A673 (cell line): ENCODE measurements at regions not wholly inside any gene's neighbourhood (a gene's known extent, or its start where the extent isn't known, plus 50 kb on each side); places are given as distances from the start of the nearest gene placed in this dataset.

Source experiments
- BruUV-seq: library from RNA; stranded (reverse); fragments of 400-500 nt; replicated peaks from 2 replicates; lab custom pipeline; 2021; lab: Mats Ljungman, UMichigan
- CTCF ChIA-PET: fragments of 300-600 bp; sonication (Branson Sonifier 250); formaldehyde crosslinking; loops from one replicate; lab custom pipeline; 2022; ENCODE audit warnings: antibody characterized with exemption; lab: Charles Lee
- POLR2A ChIA-PET: fragments of 300-600 bp; sonication (Branson Sonifier 250); formaldehyde crosslinking; loops from one replicate; lab custom pipeline; 2022; ENCODE audit warnings: antibody characterized with exemption; ENCODE audit not compliant: low non-redundant PET; lab: Charles Lee
- DNase-seq: peaks from one replicate; pipeline ENCODE4 v3.0.0-alpha.2; 2015; ENCODE audit warnings: low spot score
- H3K27ac ChIP-seq: fragments of 200-600 bp; sonication (generic); 2 replicates; pipeline ENCODE4 v1.5.1; 2016; ENCODE audit warnings: mixed run types, low read depth, mild to moderate bottlenecking, mixed read lengths, antibody characterized with exemption, low read length; ENCODE audit not compliant: poor library complexity, severe bottlenecking
- H3K27me3 ChIP-seq: fragments of 200-600 bp; sonication (generic); replicated peaks from 2 replicates; pipeline ENCODE4 v1.6.1; 2017; ENCODE audit warnings: mixed run types, low read depth, mild to moderate bottlenecking, mixed read lengths, antibody characterized with exemption, low read length; ENCODE audit not compliant: insufficient read depth, poor library complexity
- H3K36me3 ChIP-seq: fragments of 200-600 bp; sonication (generic); 2 replicates; pipeline ENCODE4 v1.6.1; 2016; ENCODE audit warnings: mixed run types, mild to moderate bottlenecking, mixed read lengths, antibody characterized with exemption, low read length; ENCODE audit not compliant: insufficient read depth, poor library complexity, severe bottlenecking
- H3K4me1 ChIP-seq: fragments of 200-600 bp; sonication (generic); 2 replicates; pipeline ENCODE4 v1.6.1; 2017; ENCODE audit warnings: mixed run types, mild to moderate bottlenecking, mixed read lengths, antibody characterized with exemption, low read length; ENCODE audit not compliant: insufficient read depth, poor library complexity, severe bottlenecking
- H3K4me3 ChIP-seq: fragments of 200-600 bp; sonication (generic); 2 replicates; pipeline ENCODE4 v1.5.1; 2016; ENCODE audit warnings: low read depth, mixed run types, mild to moderate bottlenecking, mixed read lengths, low read length; ENCODE audit not compliant: poor library complexity, severe bottlenecking
- H3K9me3 ChIP-seq: fragments of 200-600 bp; sonication (generic); 2 replicates; pipeline ENCODE4 v1.6.1; 2016; ENCODE audit warnings: mixed run types, low read depth, mild to moderate bottlenecking, mixed read lengths, antibody characterized with exemption, low read length; ENCODE audit not compliant: poor library complexity, severe bottlenecking
- EZH2 ChIP-seq: fragments of 200-600 bp; sonication (generic); IDR thresholded peaks from 2 replicates; pipeline ENCODE4 v1.6.1; 2017; ENCODE audit warnings: borderline replicate concordance, low read depth, mild to moderate bottlenecking, mixed read lengths, antibody characterized with exemption, low read length; ENCODE audit not compliant: poor library complexity, severe bottlenecking
- intact Hi-C: fragments of 100-400 bp; cut with micrococcal nuclease; formaldehyde crosslinking; loops from one replicate; pipeline ENCODE4 v1.10.0; 2022; ENCODE audit not compliant: unreplicated experiment
- TF ChIP-seq, protein P1 (sequence below): fragments of 300-800, 200-600 bp; sonication (generic); conservative IDR thresholded peaks from 2 replicates; pipeline ENCODE4 v1.5.1; 2017; ENCODE audit warnings: low read depth, mild to moderate bottlenecking, antibody characterized with exemption, low read length, moderate library complexity, mixed read lengths

- Histone ChIP-seq H3K9me3 (no peaks in the 10 kb centered on the region), H3K27me3 (no peaks in the 10 kb centered on the region), H3K27ac (no peak overlapping the region), H3K4me3 (no peak overlapping the region), H3K36me3 (no peaks in the 10 kb centered on the region), H3K4me1 (no peaks in the 10 kb centered on the region)
- DNase-seq, result no peak
- intact Hi-C loops, result no loop called here
- ChIA-PET CTCF (no interaction called here), POLR2A (no interaction called here)
- BruUV-seq, result no TSS peak
- TF ChIP-seq, protein P1, sequence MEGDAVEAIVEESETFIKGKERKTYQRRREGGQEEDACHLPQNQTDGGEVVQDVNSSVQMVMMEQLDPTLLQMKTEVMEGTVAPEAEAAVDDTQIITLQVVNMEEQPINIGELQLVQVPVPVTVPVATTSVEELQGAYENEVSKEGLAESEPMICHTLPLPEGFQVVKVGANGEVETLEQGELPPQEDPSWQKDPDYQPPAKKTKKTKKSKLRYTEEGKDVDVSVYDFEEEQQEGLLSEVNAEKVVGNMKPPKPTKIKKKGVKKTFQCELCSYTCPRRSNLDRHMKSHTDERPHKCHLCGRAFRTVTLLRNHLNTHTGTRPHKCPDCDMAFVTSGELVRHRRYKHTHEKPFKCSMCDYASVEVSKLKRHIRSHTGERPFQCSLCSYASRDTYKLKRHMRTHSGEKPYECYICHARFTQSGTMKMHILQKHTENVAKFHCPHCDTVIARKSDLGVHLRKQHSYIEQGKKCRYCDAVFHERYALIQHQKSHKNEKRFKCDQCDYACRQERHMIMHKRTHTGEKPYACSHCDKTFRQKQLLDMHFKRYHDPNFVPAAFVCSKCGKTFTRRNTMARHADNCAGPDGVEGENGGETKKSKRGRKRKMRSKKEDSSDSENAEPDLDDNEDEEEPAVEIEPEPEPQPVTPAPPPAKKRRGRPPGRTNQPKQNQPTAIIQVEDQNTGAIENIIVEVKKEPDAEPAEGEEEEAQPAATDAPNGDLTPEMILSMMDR, result no peak
- TF ChIP-seq EZH2, result no peak
These were observed 58.2 kb downstream of the CCER1 start for GRCh38 chr12:90896821-90897220.

DNA sequence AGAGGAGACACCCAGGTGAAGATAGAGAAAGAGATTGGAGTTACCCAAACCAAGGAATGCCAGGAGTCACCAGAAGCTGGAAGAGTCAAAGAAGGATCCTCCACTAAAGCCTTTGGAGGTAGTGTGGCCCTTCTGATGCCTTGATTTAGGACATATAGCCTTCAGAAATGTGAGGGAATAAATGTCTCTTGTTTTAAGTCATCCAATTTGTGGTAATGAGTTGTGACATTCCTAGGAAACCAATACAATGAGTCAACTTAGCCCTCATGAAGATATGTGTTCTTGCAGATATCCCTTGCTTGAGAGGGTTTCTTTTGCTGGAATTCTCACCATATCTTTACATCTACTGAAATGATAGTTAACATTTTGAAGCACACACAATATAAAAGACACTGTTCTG is 58.8 kb downstream of the CCER1 start:
- H3K27ac ChIP-seq, result no peak overlapping the region
- H3K36me3 ChIP-seq, result no peaks in the 10 kb centered on the region
- DNase-seq, result no peak
- no peaks in the 10 kb centered on the region for H3K27me3 ChIP-seq
- intact Hi-C loops, result no loop called here
- no peaks in the 10 kb centered on the region for H3K9me3 ChIP-seq
- H3K4me1 ChIP-seq, result no peaks in the 10 kb centered on the region
- POLR2A ChIA-PET, result no interaction called here
- TF ChIP-seq, protein P1, result no peak
- TF ChIP-seq EZH2, result no peak
- no TSS peak for BruUV-seq
- H3K4me3 ChIP-seq, result no peak overlapping the region
- CTCF ChIA-PET, result no interaction called here

DNA sequence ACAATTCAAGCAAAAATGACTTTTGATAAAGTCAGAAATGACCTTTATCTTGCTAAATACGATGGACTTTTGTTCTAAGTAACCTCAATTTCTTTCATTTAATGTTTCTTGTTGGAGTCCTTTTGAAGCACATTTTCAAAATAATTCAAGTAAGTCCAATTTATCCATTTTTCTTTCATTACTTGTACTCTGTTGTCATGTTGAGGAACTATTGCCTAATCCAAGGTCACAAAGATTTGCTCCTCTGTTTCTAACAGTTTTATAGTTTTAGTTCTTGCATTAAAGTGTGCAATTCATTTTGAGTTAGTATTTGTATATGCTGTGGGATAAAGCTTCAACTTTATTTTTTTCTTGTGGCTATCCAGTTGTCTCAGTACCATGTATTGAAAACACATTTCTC is 66.7 kb downstream of the CCER1 start:
- ChIA-PET CTCF (no interaction called here), POLR2A (no interaction called here)
- Histone ChIP-seq H3K9me3 (no peaks in the 10 kb centered on the region), H3K4me1 (no peaks in the 10 kb centered on the region), H3K36me3 (no peaks in the 10 kb centered on the region), H3K27ac (no peak overlapping the region), H3K27me3 (no peaks in the 10 kb centered on the region), H3K4me3 (no peak overlapping the region)
- no peak for DNase-seq
- no peak for TF ChIP-seq EZH2
- TF ChIP-seq, protein P1, result no peak
- BruUV-seq, result no TSS peak
- intact Hi-C loops, result no loop called here
